GM21576 (cell line): ENCODE measurements at regions not wholly inside any gene's neighbourhood (a gene's known extent, or its start where the extent isn't known, plus 50 kb on each side); places are given as distances from the start of the nearest gene placed in this dataset.
"Not testable (repeated sequence)": the region's sequence is repeated elsewhere in the genome, so short reads cannot be mapped to it uniquely, and the experiment has no call there.

ENCODE experiments used
- ATAC-seq: cut with Tn5 transposase; IDR thresholded peaks from one replicate; pipeline ENCODE4 v1.9.1; 2021; ENCODE audit warnings: mild to moderate bottlenecking, moderate library complexity; ENCODE audit not compliant: unreplicated experiment

DNA sequence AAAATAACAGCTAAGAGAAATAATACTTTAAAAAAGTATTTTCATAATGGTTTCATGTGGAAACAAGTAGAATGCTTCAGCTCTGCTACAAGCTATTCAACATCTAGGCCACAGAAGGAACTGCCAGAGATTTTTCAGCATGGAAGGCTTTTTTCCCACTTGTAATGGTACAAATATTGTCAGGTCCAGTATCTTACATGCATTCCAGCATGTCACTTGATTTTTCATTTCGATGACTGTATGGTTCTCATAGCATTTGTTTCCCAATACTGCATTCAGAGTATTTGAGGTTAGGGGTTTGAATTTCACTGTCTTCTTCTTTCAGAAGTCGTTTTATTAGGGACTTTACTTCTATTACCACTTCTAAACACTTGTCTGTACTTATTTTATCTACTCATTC is 1701.5 kb upstream of the FLRT2 start:
- ATAC-seq, result no peak

DNA sequence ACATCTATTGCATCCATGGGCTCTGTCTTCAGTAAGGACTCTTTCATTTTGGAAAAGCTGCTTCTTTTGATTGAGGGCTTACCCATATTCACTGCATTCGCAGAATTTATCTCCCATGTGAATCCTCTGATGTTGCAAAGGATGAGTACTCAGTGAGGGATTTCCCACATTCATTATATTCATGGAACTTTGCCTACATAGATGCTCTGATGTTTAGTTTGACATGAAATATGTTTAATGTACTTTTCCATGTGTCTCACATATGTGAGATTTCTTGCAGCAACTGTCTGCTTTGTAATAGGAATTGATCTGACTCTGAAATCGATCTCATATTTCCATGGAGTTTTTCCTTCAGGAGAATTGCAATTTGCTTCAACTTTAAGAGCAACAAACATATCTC is 1699.6 kb upstream of the FLRT2 start:
- no peak for ATAC-seq

DNA sequence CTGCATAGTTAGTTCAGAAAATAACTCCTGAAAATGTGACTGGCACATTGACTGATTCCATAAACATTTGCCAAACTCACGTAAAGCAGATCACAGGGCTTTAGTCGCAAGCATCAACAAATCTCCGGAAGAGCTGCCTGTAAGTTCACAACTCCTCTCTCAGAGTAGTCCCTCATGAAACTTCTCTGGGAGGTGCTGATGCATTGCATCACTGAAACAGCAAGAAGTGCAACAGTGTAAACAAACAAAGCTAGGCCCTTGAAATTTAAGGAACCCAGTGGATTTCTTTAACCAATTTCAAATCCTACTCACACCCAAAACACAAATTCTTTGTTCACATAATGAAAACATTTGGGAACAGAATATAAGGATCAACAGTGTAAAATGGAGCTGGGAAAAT is 1691.7 kb upstream of the FLRT2 start:
- no peak for ATAC-seq

DNA sequence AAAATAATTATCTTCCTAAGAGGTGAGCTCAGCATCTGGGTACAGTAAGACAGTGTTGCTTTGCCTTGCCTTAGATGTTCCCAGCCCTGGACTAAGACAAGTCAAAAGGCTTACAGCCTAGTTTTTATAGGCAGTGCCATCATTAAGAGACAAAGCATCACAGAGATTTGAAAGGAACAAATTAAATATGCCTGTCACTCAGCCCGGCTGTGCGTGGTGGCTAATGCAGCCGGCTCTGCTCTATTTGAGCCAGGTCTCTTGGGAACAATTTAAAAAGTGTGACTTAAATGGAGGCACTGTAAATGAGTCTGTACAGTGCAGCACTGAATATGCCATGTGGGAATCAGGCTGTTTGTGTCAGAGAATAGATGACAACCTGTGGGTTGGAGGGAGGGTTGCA is 1687.4 kb upstream of the FLRT2 start:
- no peak for ATAC-seq

DNA sequence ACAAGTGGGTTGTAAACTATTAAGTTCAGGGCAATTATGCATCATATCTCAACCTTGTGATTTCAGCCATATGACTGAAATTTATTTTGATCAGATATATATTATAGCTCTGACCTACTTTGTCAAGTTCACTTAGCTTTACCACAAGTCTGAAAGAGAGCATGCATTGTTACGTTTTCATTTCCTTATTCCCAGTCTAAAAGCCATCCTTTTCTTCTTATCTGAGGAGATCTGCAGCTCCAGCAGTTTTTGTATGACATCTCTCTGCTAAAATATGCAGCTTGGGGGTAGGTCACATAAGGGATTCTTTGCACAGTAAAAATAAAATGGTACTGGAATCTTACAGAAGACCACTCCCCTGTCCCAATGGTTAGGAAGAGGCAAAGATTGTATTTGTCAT is 1682.8 kb upstream of the FLRT2 start:
- ATAC-seq, result no peak

DNA sequence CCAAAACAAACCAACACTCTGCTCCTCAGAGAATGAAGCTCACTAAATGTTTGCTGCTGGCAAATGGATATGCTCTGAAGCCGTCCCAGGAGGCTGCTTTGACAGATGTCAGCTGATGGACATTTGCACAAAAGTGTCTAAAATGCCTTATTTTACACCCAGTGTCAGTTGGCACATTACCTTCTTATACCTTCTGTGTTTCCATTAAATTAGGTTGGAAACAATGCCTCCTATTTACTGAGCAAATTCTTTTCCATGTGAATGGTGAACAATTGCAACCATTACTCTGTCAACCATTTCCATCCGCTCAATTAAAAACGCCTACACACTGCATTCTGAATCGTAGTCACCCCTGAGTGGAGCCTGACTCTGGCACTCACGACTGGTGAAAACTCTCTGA is 1679.9 kb upstream of the FLRT2 start:
- no peak for ATAC-seq

DNA sequence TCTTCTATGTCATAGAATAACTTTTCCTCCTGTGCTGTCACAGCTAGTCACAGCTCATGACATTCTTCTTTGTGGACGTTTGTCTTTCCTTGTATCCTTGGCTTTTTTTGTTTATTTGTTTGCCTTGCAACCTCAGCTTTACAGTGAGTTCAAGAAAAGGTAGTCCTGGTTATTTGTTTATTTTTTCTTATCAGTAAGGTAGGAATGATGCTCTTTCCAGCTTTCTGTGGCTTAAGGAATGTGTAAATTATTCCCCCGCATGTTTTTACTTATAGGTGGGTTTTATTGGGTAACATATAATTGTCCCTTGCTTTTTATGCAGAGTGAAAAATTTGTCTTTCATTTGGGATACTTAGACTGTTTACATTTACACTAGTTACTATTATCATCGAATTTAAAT is 1673.6 kb upstream of the FLRT2 start:
- no peak for ATAC-seq

DNA sequence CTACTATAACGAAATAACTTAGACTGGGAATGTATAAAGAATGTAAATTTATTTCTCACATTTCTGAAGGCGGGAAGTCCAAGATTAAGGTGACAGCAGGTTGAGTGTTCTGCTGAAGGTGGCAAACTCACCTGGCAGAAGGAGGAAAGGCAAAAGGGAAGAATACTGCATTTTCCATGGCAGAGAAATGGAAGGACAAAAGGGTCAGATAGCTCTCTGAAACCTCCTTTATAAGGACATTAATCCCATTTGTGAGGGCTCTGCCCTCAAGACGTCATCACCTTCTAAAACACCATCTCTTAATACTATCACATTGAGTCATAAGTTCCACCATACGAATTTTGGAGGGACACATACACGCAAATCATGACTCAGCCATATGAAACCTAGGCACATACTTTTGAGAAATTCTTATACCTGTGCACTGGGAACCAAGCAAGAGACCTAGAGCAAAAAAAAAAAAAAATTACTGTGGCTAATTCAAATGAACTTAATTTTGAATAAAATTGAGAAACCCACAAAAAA is 1669.3 kb upstream of the FLRT2 start:
- no peak for ATAC-seq

DNA sequence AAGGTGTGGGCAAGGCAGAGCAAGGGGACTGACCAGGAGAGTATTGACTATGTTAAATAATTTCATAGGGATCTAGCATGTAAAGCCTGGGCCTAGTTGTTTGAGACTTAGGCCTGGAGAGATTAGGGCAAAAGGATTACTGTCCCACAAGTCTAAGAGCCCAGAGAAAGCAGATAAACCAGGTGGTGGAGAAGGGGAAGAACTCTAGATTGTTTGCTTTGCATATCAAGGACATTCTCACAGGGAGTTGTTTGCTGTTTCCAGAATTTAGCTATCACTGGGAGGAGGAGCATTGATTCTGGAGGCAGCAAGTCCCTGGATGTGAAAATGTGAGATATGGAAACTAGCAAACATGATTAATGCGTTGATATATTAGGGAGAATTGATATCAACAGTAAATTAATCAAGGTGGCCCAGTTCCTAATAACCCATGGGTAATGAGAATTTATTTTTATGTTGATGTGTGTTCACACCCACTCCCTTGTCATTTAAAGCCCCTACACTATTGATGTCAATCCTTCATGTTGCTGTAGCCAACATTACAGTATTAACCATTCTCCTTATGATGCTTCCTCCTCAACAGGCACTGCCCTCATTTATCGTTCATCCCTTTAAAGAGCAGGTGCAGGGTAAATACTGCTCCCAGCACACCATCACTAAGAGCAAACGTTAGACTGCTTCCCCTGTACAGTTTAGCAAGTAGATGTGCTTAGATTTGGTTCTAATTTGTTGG is 1666.7 kb upstream of the FLRT2 start:
- no peak for ATAC-seq

DNA sequence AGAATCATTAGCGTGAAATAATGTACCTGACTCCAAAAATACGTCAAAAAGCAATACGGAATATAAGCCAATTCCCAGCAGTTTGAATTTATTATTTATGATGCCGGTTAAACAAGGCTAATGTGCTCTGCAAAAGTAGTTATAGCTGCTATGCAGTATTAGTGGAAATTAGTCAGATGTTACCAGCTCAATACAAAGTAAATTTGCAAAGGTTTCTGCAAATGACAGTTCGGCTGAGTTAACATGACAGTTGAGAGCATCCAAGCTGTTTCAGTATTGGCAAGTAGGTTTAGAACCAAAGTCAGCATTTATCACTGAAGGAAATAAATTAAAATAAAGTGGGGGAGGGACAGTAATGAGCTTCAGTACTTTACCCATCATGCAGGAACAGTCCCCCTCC is 1665.8 kb upstream of the FLRT2 start:
- no peak for ATAC-seq

DNA sequence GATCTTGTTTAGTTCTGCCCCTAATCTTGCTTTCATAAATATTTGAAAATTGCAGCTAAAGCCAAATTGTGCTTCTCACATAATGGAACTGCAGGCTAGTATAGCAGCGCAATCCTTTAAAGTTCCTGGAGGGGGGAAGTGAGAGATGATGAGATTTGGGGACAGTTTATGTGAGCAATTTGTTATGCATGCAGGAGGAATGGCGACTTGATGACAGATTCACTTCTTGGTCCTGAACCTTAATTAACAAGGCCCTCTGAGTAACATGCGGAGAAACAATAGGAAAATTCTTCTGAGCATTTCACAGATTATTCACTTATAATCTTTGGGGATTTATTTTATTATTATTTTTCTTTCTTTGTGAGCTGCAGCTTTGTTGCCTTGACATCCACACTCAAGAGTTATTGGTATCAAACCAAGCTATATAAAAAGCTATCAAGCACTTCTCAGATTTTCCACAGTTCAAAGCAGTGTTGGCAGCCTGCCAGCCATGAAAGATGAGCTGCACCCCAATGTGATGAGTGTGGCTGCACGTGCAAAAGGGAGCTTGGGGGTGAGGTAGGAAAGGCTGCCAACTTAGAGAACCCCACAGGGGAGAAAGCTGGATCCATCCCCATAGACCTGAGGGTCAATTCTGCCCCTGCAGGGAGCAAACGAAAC is 1662.2 kb upstream of the FLRT2 start:
- ATAC-seq, result no peak

DNA sequence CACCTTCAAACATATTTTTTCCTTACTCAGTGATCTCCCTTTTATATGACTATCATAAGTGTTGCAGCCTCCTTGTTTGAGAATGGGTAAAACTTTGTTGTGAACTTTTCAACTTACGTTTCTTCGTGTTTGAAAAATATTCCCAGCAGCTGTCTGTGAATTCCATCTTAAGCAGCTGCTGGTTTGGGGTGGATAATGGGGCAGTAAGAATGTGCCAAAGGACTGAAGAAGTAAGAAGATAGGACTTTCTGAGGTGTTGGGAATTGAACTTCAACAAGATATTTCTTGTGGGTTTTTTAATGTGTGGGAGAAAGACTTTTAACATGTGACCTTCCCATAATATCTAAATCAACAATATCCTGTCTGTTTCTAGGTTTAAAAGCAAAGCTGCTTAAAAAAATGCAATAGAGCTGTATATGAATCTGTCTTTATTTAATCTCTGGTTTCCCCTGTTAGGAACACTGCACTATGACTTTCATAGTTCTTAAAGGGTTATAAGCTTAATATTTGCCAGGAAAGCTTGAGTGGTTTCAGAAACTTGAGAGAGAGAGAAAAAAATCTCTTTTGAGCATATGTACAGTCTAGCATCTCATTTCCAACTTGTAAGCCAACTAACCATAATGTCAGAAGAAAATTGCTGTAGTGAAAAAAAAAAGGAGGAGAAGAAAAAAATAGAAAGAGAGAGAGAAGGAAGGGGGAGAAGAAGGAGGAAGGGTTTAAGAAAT is 1659.2 kb upstream of the FLRT2 start:
- no peak for ATAC-seq

DNA sequence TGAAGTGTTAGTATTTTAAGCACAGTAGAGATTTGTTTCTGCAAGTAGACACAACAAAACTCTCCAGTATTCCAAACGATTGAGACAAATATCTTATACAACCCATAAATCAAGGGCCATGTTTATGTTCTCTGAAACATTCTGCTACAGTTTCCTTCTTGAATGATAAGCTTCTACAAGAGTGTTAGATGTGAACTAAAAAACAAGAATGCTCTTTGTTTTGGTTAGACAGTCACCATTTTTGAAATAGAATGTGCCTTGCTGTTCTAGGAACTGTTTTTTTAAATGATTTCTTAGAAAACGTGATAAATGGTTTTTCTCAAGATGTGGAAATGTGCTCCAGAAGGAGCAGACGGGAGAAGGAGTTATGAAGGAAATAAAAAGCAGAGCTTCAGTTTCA is 1656.3 kb upstream of the FLRT2 start:
- ATAC-seq, result no peak

DNA sequence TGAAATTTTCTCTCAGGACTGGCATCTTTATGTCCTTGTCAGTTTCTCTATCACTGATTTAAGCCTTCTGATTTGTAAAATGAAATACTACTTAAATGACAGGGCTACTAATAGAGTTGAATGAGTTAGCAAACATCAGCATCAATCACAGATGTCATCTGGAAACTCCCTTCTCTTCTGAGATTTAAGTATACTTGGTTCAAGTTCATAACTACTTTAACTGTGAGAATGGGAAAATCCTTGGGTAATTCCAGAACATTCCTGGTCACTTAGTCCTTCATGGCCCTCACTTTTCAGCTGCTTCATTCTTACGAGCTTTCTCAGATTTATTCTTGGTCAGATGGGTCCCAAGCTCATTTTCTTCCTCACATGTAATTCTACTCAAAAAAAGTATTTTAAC is 1655.3 kb upstream of the FLRT2 start:
- no peak for ATAC-seq

DNA sequence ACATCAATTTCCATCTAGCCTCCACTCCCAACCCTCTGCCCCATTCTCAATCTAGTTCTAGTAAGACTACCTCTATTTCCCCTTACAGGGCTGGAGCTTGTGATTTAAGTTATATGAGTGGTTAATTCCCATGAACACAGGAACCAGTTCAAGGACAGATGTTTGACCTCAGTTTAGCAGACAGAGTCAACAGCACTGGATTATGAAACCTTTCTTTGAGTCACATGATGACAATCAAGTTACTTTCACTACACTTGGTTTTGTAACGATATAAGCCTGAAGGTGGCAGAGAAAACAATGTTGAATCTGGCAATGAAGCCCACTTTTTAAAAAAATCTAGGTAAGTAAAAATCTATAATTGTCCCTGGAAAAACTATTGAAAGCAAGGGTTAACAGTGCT is 1646.2 kb upstream of the FLRT2 start:
- ATAC-seq, result no peak

DNA sequence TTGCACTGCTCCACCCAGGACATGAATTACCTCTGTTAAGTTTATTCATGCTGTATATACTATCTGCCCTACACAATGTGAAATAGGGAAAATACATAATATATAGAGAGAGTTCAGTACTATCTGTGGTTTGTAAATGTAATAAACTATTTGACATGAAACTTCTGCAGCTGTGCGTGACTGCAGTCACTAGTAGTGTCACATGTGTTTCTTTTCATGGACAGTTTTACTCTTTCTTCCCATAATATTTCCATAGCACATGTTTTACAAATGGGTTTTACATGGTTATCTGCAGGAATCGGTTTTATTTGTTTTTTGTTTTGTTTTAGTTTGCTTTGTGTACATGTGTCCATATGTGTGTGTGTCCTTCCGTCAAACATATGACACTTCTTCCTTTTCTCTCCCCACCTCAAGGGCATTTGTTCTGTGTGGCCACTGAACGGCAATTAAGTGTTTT is 1644.1 kb upstream of the FLRT2 start:
- ATAC-seq, result no peak

DNA sequence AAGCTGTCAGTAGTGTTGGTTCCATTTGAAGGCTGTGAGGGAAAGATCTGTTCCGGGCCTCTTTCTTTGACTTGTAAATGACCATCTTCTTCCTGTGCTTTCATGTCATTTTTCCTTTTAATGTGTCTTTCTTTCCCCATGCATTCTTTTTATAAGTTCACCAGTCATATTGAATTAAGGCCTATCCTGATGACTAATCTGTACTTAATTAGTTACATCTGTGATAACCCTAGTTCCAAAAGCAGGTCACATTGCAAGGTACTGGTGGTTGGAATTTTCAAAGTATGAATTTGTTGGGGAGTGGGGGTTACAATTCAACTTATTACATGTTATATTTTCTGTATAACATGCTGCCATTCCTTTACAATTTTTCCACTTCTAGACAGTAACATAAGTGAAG is 1642.1 kb upstream of the FLRT2 start:
- no peak for ATAC-seq

DNA sequence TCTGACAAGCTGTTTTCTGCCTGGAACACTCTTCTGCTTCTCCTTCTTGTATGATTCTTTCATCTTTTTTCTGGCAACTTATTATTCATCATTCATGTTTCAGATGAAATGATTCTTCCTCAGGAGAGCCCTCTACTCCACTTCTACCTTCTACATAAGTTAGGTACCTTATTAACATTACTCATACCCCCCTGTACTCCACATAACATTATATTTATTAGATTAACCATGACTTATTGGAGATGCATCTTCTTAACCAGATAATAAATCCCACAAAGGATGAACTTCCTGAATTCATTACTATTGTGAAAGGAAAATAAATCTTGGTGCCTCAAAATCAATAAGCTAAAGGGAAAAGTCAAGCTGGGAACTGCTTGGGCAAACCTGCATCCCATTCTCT is 1636.5 kb upstream of the FLRT2 start:
- ATAC-seq, result no peak

DNA sequence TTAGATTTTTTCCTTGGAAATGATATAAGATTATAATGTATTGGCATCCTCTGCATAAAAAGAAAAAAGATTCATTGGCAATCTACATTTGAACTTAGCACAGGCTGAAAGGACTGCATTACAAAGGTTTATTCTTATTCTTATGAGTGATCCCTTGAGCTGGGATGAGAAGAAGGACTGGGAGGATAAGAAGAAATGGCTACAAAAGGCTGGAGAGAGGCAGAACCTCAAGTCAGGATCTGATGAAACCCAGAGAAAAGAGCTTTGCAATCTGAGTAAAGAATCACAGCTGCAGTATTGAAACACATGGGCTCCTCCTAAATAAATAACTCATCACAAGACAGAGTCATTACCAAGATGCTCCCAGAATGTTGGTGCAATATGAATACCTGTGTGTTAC is 1635.4 kb upstream of the FLRT2 start:
- ATAC-seq, result no peak

DNA sequence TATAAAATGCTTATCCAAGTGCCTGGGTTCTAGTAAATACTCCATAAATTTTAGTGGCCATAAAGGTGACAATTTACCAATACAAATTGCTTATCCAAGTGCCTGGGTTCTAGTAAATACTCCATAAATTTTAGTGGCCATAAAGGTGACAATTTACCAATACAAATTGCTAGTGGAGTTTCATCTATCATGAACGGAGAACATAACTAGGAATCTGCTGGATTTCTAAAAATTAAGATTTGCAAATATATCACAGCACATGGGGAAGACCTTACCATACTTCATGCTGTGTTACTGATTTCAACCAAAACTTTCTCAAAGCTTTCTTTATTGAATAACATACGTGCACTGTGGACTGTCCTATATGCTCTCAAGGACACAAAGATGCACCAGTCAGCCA is 1631.4 kb upstream of the FLRT2 start:
- ATAC-seq, result not testable (repeated sequence)

DNA sequence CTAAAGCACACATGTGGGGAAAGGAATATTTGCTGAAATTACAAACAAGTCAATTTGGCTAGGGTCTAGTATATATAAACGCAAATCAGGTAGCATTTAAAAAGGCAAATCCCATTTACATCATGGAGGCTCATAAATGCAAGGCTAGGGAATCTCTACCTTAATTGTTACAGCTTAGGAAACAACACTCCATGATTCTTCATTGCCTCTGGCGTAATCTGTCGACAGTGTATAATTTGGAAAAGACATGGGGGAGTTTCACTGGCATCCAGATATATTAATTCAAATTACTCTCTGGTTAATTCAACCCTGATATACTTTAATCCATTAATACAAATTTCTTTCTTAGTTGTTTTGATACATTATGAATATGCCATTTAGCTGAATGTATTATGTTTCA is 1630.2 kb upstream of the FLRT2 start:
- no peak for ATAC-seq

DNA sequence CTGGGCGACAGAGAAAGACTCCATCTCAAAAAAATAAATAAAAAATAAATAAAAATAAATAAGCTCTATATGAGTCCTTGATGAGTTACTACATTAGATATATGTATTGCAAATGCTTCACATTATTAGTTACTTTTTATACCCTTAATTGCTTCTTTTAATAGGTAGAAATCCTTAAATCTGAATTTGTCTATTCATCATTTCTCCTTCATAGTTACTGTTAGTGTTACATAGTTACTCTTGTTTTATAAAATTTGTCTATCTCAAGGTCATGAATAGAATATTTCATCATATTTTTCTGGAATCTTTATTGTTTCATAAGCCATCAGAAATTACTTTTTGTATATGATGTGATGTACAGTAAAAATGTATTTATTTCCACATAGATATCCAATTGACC is 1624.8 kb upstream of the FLRT2 start:
- ATAC-seq, result no peak
